Smooth muscle cell (in vitro differentiated cells): ENCODE measurements at regions not wholly inside any gene's neighbourhood (a gene's known extent, or its start where the extent isn't known, plus 50 kb on each side); places are given as distances from the start of the nearest gene placed in this dataset.

Experiments
- DNase-seq: peaks from one replicate; lab custom pipeline; 2025; ENCODE audit not compliant: unreplicated experiment; lab: John Stamatoyannopoulos, UW
- H2AFZ ChIP-seq: fragments of 200-600 bp; sonication (generic); 2 replicates; pipeline ENCODE4 v1.6.0; 2016; ENCODE audit warnings: antibody characterized with exemption, low read depth, mild to moderate bottlenecking
- H3F3A ChIP-seq: fragments of 200-600 bp; sonication (generic); 2 replicates; pipeline ENCODE4 v1.6.0; 2017; ENCODE audit warnings: antibody characterized with exemption, low read depth
- H3K27ac ChIP-seq: fragments of 200-600 bp; sonication (generic); 2 replicates; pipeline ENCODE4 v1.5.1; 2016; ENCODE audit warnings: low read depth, mild to moderate bottlenecking
- H3K27me3 ChIP-seq: fragments of 200-600 bp; sonication (generic); 2 replicates; pipeline ENCODE4 v1.6.1; 2016; ENCODE audit warnings: low read depth, mild to moderate bottlenecking
- H3K36me3 ChIP-seq: fragments of 200-600 bp; sonication (generic); 2 replicates; pipeline ENCODE4 v1.5.1; 2016; ENCODE audit warnings: low read depth
- H3K4me1 ChIP-seq: fragments of 200-600 bp; sonication (generic); 2 replicates; pipeline ENCODE4 v1.5.1; 2016; ENCODE audit warnings: low read depth
- H3K4me2 ChIP-seq: fragments of 200-600 bp; sonication (generic); 2 replicates; pipeline ENCODE4 v1.6.0; 2016; ENCODE audit warnings: mild to moderate bottlenecking
- H3K4me3 ChIP-seq: fragments of 200-600 bp; sonication (generic); 2 replicates; pipeline ENCODE4 v1.5.1; 2016; ENCODE audit warnings: mild to moderate bottlenecking
- H3K79me2 ChIP-seq: fragments of 200-600 bp; sonication (generic); 2 replicates; pipeline ENCODE4 v1.6.0; 2016; ENCODE audit warnings: low read depth, mild to moderate bottlenecking
- H3K9ac ChIP-seq: fragments of 200-600 bp; sonication (generic); 2 replicates; pipeline ENCODE4 v1.6.0; 2016; ENCODE audit warnings: low read depth
- H3K9me3 ChIP-seq: fragments of 200-600 bp; sonication (generic); replicated peaks from 2 replicates; pipeline ENCODE4 v1.5.1; 2016; ENCODE audit warnings: low read depth
- H4K20me1 ChIP-seq: fragments of 200-600 bp; sonication (generic); 2 replicates; pipeline ENCODE4 v1.6.0; 2016; ENCODE audit warnings: low read depth
- CTCF ChIP-seq: fragments of 200-600 bp; sonication (generic); IDR thresholded peaks from 2 replicates; pipeline ENCODE4 v1.5.1; 2017; ENCODE audit warnings: borderline replicate concordance, mild to moderate bottlenecking, antibody characterized with exemption; ENCODE audit not compliant: insufficient read depth, poor library complexity, severe bottlenecking
- WGBS: methylation state at CpG from one replicate; pipeline ENCODE4 v1.1.7; 2016; ENCODE audit warnings: low lambda C conversion rate; 5-methylcytosine and 5-hydroxymethylcytosine counted together

GRCh38 chr5:27477550-27477949 lies 439.2 kb upstream of the CDH9 start:
- Histone ChIP-seq H3K79me2 (peaks cover 37% of the 10 kb centered on the region), H3K36me3 (peaks cover 29% of the 10 kb centered on the region), H3K27ac (no peak overlapping the region), H3K9me3 (peaks cover 4% of the 10 kb centered on the region), H3K4me3 (no peak overlapping the region), H3K4me2 (no peak overlapping the region), H3K9ac (no peak overlapping the region), H3K27me3 (no peaks in the 10 kb centered on the region), H3F3A (no peaks in the 10 kb centered on the region), H3K4me1 (peaks cover 14% of the 10 kb centered on the region), H4K20me1 (peaks cover 9% of the 10 kb centered on the region), H2AFZ (no peak overlapping the region)
- 93% methylated on average over 4 of the region's 4 CpGs for WGBS
- no peak for TF ChIP-seq CTCF
- DNase-seq: no peak

- peaks cover 4% of the 10 kb centered on the region for H3K9me3 ChIP-seq
- H3K36me3 ChIP-seq: peaks cover 29% of the 10 kb centered on the region
- no peak overlapping the region for H3K4me3 ChIP-seq
- no peaks in the 10 kb centered on the region for H3K27me3 ChIP-seq
- DNase-seq: no peak
- H3K79me2 ChIP-seq: peaks cover 37% of the 10 kb centered on the region
- WGBS: 98% methylated on average over 2 of the region's 2 CpGs
- H3K9ac ChIP-seq: no peak overlapping the region
- no peak for TF ChIP-seq CTCF
- peaks cover 9% of the 10 kb centered on the region for H4K20me1 ChIP-seq
- no peak overlapping the region for H3K4me2 ChIP-seq
- H3K4me1 ChIP-seq: peaks cover 14% of the 10 kb centered on the region
- no peak overlapping the region for H2AFZ ChIP-seq
- no peaks in the 10 kb centered on the region for H3F3A ChIP-seq
- no peak overlapping the region for H3K27ac ChIP-seq
Observed at GRCh38 chr5:27476356-27476988, 438.1 kb upstream of the CDH9 start.

GRCh38 chr5:27475063-27475462 lies 436.7 kb upstream of the CDH9 start:
- Histone ChIP-seq H3K4me3 (peak overlapping the region; percentile 57), H3K9me3 (peaks cover 4% of the 10 kb centered on the region), H3K27ac (no peak overlapping the region), H3F3A (no peaks in the 10 kb centered on the region), H3K4me2 (peak overlapping the region; percentile 88), H4K20me1 (peaks cover 7% of the 10 kb centered on the region), H2AFZ (no peak overlapping the region), H3K4me1 (peaks cover 17% of the 10 kb centered on the region), H3K9ac (no peak overlapping the region), H3K36me3 (peaks cover 29% of the 10 kb centered on the region), H3K79me2 (peaks cover 37% of the 10 kb centered on the region), H3K27me3 (no peaks in the 10 kb centered on the region)
- 80% methylated on average over 1 of the region's 1 CpG for WGBS
- DNase-seq: no peak
- no peak for TF ChIP-seq CTCF

- H3K79me2 ChIP-seq: peaks cover 37% of the 10 kb centered on the region
- H3K27ac ChIP-seq: peak overlapping the region; percentile 91
- peak overlapping the region; percentile 88 for H3K4me2 ChIP-seq
- no peak overlapping the region for H2AFZ ChIP-seq
- H3K9me3 ChIP-seq: peaks cover 4% of the 10 kb centered on the region
- H3K36me3 ChIP-seq: peaks cover 29% of the 10 kb centered on the region
- H3K4me3 ChIP-seq: peak overlapping the region; percentile 57
- no peaks in the 10 kb centered on the region for H3F3A ChIP-seq
- H4K20me1 ChIP-seq: peaks cover under 1% of the 10 kb centered on the region
- H3K27me3 ChIP-seq: no peaks in the 10 kb centered on the region
- DNase-seq: no peak
- peaks cover 17% of the 10 kb centered on the region for H3K4me1 ChIP-seq
- H3K9ac ChIP-seq: peak overlapping the region; percentile 89
- TF ChIP-seq CTCF: no peak
Observed at GRCh38 chr5:27474395-27474794, 436.0 kb upstream of the CDH9 start.
